Epithelial cell of proximal tubule (primary cell): ENCODE measurements at regions not wholly inside any gene's neighbourhood (a gene's known extent, or its start where the extent isn't known, plus 50 kb on each side); places are given as distances from the start of the nearest gene placed in this dataset.

Source experiments
- DNase-seq: peaks from one replicate; pipeline ENCODE4 v3.0.0-alpha.2; 2011; ENCODE audit warnings: low read depth
- H3K4me3 ChIP-seq: 2 replicates; pipeline ENCODE4 v1.5.1; 2011; ENCODE audit warnings: low read depth, mild to moderate bottlenecking, low read length
- CTCF ChIP-seq: conservative IDR thresholded peaks from 2 replicates; pipeline ENCODE4 v1.5.1; 2012; ENCODE audit warnings: low read depth, mild to moderate bottlenecking, low read length

- H3K4me3 ChIP-seq: no peak overlapping the region
- TF ChIP-seq CTCF: no peak
- no peak for DNase-seq
Observed at GRCh38 chr7:35316549-35316948, 62.6 kb upstream of the TBX20 start.

GRCh38 chr7:35315517-35315916 lies 61.6 kb upstream of the TBX20 start:
- TF ChIP-seq CTCF: no peak
- DNase-seq: no peak
- H3K4me3 ChIP-seq: no peak overlapping the region

GRCh38 chr7:35314354-35314753 lies 60.5 kb upstream of the TBX20 start:
- no peak for DNase-seq
- no peak for TF ChIP-seq CTCF
- no peak overlapping the region for H3K4me3 ChIP-seq

GRCh38 chr7:35313575-35313974 lies 59.7 kb upstream of the TBX20 start:
- DNase-seq: no peak
- no peak for TF ChIP-seq CTCF
- H3K4me3 ChIP-seq: no peak overlapping the region
